C4-2B (cell line): ENCODE measurements at regions not wholly inside any gene's neighbourhood (a gene's known extent, or its start where the extent isn't known, plus 50 kb on each side); places are given as distances from the start of the nearest gene placed in this dataset.

Source experiments
- ZFX ChIP-seq: fragments of 450-650 bp; IDR thresholded peaks from 2 replicates; pipeline ENCODE4 v1.6.1; 2017
- TF ChIP-seq, protein P1 (sequence below): fragments of 450-650 bp; conservative IDR thresholded peaks from 2 replicates; pipeline ENCODE4 v1.5.1; 2017; ENCODE audit warnings: mild to moderate bottlenecking

GRCh38 chr3:31188112-31188511 is 293.7 kb upstream of the GADL1 start:
- TF ChIP-seq, protein P1, sequence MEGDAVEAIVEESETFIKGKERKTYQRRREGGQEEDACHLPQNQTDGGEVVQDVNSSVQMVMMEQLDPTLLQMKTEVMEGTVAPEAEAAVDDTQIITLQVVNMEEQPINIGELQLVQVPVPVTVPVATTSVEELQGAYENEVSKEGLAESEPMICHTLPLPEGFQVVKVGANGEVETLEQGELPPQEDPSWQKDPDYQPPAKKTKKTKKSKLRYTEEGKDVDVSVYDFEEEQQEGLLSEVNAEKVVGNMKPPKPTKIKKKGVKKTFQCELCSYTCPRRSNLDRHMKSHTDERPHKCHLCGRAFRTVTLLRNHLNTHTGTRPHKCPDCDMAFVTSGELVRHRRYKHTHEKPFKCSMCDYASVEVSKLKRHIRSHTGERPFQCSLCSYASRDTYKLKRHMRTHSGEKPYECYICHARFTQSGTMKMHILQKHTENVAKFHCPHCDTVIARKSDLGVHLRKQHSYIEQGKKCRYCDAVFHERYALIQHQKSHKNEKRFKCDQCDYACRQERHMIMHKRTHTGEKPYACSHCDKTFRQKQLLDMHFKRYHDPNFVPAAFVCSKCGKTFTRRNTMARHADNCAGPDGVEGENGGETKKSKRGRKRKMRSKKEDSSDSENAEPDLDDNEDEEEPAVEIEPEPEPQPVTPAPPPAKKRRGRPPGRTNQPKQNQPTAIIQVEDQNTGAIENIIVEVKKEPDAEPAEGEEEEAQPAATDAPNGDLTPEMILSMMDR: no peak
- no peak for TF ChIP-seq ZFX
